Middle frontal gyrus (tissue), 1 donor: ENCODE measurements at regions not wholly inside any gene's neighbourhood (a gene's known extent, or its start where the extent isn't known, plus 50 kb on each side); places are given as distances from the start of the nearest gene placed in this dataset.
"Not testable (repeated sequence)": the region's sequence is repeated elsewhere in the genome, so short reads cannot be mapped to it uniquely, and the experiment has no call there.

Source experiments
- DNase-seq: peaks from one replicate; pipeline ENCODE4 v3.0.0-alpha.2; 2015; ENCODE audit warnings: low spot score; ENCODE audit errors: extremely low spot score

GRCh38 chr2:225773148-225773547, 373.6 kb downstream of the NYAP2 start:
- DNase-seq: no peak

- DNase-seq: no peak
Observed at GRCh38 chr2:225771701-225772100, 372.2 kb downstream of the NYAP2 start.

- DNase-seq: no peak
Observed at GRCh38 chr2:225768741-225769140, 369.2 kb downstream of the NYAP2 start.

GRCh38 chr2:225766431-225766830, 366.9 kb downstream of the NYAP2 start:
- DNase-seq: no peak

GRCh38 chr2:225765820-225766219, 366.3 kb downstream of the NYAP2 start:
- no peak for DNase-seq

- DNase-seq: no peak
Observed at GRCh38 chr2:225764346-225764745, 364.8 kb downstream of the NYAP2 start.

- DNase-seq: no peak
Observed at GRCh38 chr2:225763711-225764110, 364.2 kb downstream of the NYAP2 start.

- DNase-seq: no peak
Observed at GRCh38 chr2:225761396-225761795, 361.9 kb downstream of the NYAP2 start.

- DNase-seq: no peak
Observed at GRCh38 chr2:225757248-225757647, 357.7 kb downstream of the NYAP2 start.

GRCh38 chr2:225756198-225756597, 356.7 kb downstream of the NYAP2 start:
- no peak for DNase-seq

GRCh38 chr2:225748609-225749008, 349.1 kb downstream of the NYAP2 start:
- no peak for DNase-seq

GRCh38 chr2:225743996-225744395, 344.5 kb downstream of the NYAP2 start:
- not testable (repeated sequence) for DNase-seq

- no peak for DNase-seq
Observed at GRCh38 chr2:225742487-225742886, 343.0 kb downstream of the NYAP2 start.

- no peak for DNase-seq
Observed at GRCh38 chr2:225740086-225740485, 340.6 kb downstream of the NYAP2 start.

GRCh38 chr2:225739328-225739727, 339.8 kb downstream of the NYAP2 start:
- DNase-seq: no peak

- DNase-seq: no peak
Observed at GRCh38 chr2:225738735-225739134, 339.2 kb downstream of the NYAP2 start.

- no peak for DNase-seq
Observed at GRCh38 chr2:225737556-225737955, 338.0 kb downstream of the NYAP2 start.

GRCh38 chr2:225735844-225736243, 336.3 kb downstream of the NYAP2 start:
- DNase-seq: peak; percentile 7

- DNase-seq: no peak
Observed at GRCh38 chr2:225725726-225726125, 326.2 kb downstream of the NYAP2 start.
